Fibroblast of skin of scalp (primary cell): ENCODE measurements at regions not wholly inside any gene's neighbourhood (a gene's known extent, or its start where the extent isn't known, plus 50 kb on each side); places are given as distances from the start of the nearest gene placed in this dataset.

Source experiments
- DNase-seq: peaks from one replicate; pipeline ENCODE4 v3.0.0-alpha.2; 2013

DNA sequence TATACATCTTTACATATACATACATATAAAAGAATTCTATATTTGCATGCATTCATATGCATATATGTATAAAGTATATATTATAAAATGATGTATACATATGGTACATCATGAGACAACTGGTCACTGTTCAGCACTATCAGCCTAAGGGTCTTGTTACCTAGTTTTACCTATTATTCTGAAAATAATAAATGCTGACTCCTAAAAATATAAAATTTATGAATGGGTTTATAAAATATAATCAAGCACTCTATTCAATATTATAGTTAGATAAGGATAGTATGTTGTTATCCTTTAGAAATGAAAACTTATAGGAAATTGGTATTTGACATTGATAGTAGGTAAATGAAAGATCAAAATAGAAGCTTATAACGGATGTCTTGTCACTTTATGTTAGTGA lies 324.2 kb downstream of the GBA3 start:
- DNase-seq: no peak

DNA sequence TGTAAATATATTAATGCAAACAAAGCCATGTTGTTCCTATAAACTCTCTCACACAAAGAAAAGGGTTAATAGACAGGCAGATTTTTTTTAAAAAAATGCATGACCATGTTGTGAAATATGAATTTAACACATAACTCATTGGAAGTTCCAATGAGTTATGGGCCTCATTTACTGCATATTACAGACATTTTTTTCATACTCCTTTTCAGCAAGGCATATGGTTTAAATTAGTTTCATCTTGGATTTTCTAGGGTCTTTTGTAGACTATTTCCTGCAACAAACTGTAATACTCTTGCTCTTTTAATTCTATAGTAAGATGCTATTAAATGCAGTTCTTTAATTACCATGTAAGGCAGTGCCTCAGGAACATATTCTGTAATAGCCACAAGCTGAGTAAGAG lies 323.1 kb downstream of the GBA3 start:
- peak; percentile 88 for DNase-seq

DNA sequence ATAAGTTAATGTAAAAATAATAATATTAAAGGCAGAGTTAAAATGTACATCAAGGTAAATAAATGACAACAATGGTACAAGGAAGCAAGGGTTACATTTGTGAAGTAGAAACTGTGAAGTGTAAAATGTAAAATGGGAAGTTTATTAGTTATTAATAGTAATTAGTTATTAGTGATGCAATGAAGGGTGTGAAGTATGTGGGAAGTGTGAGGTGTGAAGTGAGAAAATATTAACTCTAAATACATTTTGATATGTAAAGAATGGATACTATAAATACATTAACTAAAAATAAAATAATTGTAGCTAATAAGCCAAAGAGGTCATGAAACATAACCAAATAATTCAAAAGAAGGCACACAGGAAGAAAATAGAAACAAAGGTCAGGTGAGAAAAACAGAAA lies 316.4 kb downstream of the GBA3 start:
- no peak for DNase-seq

DNA sequence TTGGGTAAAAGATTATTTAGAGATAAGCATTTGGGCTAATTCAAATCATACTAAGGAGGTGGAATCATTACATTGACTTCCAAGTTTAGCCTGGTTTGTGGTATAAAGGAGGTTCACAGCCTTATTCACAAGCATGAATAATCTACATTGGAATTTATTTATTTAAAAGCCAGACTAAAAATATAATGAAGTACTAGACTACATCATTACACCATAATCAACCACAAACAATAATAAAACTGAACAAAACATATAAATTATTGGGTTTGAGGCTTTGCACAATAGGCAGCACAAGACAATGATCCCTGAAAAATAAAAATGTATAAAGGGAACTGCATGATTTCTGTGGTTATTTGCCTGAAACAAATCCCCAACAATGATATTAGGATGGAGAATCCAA lies 314.0 kb downstream of the GBA3 start:
- DNase-seq: peak; percentile 82

DNA sequence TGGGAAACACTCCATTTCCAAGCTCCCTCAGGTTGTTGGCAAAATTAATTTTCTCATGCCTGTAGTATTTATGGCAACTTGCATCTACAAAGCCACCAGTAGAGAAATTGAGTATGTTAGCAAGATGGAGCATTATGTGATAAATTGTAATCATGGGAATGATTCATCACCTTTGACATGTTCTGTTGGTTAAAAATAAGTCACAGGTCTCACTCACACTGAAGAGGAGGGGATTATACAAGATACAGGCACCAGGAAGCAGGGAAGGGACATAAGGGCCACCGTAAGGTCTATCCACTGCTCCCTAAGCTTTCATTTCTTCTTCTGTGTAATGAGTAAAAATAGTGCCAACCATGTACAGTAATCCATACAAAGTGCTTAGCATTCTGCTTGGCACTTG lies 313.0 kb downstream of the GBA3 start:
- no peak for DNase-seq

DNA sequence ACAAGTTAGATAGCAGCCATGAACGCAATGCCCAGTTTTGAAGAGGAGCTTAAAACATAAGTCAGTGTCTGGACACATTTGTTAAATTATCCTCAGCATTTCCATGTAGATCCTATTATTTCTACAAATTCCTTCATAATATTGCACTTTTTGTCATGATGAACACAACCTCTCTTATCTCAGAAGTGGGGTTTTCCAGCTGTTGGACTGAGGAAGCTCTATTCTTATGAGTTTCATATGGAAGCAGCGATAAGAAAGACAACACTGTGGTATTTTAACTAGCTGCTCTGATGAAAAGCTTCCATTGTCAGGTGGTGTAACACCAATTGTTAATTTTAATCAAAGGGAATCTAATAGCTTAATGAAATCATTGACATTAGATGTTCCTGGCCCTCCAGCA lies 308.7 kb downstream of the GBA3 start:
- DNase-seq: no peak

DNA sequence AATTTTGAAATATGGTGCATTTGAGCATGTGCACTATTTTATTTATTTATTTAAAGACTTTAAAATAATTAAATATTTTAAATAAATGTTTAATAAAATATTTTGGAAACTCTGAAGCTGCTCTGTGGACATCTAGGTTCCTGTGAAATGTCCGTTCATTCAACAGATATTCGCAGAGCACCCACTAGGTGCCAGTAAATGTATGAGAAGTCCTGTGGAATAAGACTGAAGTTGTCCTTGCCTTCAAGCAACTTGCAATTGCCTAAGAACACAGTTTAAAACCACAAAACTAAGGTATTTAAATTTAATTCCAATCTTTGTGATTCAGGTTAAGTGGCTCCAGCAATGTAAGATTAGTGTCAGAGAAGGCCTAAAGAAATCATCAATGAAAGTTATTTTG lies 306.7 kb downstream of the GBA3 start:
- DNase-seq: peak; percentile 40

DNA sequence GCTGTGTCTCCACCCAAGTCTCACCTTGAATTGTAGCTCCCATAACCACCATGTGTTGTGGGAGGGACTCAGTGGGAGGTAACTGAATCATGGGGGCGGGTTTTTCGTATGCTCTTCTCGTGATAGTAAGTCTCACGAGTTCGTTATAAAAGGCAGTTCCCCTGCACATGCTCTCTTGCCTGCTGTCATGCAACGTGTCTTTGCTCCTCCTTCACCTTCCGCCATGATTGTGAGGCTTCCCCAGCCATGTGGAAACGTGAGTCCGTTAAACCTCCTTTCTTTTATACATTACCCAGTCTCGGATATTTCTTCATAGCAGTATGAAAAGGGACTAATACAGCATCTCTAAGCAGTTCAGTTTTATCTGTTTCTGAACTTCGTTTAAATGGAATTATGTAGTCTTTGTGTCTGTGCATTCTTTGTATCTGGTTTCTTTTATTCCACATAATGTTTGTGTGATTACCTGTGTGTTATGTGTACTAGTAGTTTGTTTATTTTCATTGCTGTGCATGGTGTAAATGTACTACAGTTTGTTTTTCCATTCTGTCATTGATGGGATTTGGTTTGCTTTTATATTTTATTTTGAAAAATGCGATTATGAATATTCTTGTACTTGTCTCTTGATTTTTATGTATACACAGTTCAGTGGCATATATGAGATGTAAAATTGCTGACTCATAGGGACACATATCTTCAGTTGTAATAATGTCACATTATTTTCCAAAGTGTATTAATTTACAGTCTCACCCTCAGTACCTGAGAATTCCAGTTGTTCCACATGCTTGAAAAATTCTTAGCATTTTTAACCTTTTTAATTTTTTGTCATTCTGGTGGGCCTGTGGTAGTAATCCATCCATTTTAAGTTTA lies 304.9 kb downstream of the GBA3 start:
- DNase-seq: no peak

DNA sequence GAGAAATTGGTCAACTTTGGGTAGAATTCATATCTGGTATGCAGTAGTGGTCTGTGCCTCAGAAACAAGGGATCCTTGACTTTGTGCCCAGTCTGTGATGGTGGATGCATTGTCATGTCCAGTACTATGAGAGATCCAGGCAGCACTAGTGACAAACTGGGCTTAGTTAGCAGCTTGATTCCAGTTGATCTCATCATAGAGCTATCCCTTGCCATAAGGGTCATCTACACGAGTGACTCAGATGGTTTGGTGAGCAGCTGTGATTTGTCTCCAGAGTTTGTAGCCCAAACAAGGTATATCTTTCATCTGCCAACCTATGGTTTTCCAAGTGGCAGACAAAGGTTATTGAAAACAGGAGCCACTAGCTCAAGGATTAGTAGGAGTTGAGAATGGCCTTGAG lies 298.8 kb downstream of the GBA3 start:
- no peak for DNase-seq

DNA sequence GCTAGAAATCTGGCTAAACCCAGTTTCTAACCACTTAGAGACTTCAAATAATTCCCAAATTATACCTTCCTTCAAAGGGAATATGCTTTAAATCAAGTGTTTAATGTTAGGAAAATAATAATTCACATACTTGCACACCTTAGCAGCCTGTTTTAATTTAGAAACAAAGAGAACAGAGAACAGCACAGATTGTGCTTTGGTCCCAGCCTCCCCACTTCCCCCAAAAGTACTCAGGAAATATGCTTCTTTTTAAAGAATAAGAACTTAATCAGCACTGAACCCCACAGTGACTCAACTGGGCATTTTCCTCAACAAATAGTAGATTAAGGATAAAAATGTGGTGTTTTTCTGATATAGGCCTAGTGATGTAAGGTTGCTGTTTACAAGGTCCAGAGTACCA lies 295.8 kb downstream of the GBA3 start:
- no peak for DNase-seq

DNA sequence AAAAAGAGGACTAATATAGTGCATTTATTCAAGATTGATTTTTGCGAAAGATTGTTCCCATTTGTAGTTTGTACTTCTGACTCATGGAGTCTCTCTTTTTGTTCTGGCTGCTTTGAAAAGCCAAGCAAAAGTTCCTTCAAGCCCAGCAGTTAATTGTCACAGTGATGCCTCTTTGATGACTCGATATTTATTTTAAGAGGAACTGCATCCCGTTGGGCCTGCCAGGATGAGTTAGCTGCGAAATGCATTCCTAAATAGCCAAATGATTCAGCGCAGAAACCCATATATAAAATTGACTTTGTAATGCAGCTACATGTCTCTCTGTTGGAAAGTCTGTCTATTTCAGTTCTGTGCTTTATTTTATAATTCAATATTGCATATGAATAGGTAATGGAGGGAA lies 295.1 kb downstream of the GBA3 start:
- peak; percentile 93 for DNase-seq

DNA sequence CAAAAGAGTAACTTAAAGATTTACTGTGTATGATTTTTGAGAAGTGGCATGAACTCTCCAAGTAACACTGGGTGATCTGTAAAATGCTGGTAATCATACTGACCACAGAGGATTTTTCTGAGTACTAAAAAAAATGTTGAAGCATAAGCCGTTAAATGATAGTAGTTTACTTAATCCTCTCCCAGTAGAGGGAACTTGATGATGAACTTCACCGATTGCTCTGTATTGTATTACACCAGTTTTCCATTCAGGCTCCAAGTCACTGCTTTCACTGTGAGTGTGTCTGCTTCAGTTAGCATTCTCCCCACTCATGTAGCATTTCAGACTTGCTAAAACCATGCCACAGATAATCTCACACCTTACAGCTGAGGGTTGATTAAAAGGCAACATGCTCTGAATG lies 294.1 kb downstream of the GBA3 start:
- no peak for DNase-seq

DNA sequence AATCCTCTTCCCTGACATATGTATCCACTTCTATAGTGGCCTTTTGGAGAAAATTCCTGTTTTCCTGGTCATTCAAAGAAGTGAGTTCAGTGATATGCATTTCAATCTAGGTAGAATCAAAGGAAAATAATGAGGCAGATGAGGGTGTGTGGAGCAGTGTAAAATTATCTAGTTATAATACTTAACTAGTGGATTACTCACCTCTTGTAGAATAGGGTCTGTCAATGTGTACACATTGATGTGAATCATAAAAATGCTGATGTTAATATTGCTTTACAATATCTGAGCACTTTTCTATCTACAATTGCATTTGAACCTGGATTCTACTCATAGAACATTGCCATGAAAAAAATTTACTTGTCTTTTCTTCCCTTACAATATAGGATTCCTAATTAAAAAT lies 293.5 kb downstream of the GBA3 start:
- DNase-seq: no peak

DNA sequence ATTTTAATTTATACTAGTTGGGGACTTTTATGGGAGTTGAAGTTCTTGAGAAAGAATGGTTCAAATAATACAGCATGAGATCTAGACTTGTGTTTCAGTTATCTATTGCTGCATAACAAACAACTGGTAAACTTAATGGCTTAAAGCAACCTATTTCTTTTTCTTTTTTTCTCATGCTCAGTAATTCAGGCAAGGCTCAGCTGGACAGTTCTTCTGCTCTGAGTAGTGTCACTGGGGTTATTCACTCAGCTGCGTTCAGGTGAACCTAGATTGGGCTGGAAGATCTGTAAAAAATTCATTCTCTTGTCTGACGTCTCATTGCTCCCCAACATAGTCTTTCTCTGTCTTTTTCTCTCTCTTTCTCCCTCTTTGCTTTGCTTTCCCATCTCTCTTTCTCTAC lies 291.7 kb downstream of the GBA3 start:
- DNase-seq: no peak

DNA sequence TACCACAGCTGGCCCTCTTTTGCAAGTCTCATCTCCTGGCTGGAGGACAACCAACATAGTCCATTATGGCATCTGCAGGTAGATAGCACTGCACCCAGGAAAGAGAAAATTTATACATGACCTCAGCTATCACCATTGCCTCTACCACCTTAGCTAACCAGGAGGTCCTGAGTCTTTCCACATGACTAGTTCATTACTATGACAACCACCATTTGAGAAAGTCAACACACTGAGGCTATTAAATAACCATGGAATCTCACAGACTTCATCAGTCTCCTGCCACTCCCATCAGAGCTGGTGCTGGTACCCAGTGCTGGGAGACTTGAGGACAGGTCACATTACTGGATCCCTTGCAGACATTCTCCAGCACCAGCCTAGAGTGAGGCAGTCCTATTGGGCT lies 285.9 kb downstream of the GBA3 start:
- no peak for DNase-seq

DNA sequence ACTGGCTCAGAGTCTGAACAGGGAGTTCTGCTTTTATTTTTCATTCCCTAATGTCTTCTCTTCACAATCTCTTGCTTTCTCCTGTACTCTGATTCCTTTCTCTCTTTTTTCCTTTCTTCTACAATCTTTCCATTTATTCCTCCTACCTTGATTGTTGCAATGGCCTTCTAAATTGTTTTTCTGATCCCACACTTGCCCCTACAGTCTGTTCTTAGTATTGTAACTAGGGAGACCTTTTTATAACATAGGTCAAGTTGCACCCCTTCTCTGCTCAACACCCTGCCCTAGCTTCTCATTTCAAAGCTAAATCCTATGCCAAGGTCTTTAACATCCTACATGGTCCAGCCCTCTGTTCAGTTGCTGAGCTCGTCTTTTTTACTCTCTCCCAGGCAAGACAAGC lies 277.9 kb downstream of the GBA3 start:
- no peak for DNase-seq

DNA sequence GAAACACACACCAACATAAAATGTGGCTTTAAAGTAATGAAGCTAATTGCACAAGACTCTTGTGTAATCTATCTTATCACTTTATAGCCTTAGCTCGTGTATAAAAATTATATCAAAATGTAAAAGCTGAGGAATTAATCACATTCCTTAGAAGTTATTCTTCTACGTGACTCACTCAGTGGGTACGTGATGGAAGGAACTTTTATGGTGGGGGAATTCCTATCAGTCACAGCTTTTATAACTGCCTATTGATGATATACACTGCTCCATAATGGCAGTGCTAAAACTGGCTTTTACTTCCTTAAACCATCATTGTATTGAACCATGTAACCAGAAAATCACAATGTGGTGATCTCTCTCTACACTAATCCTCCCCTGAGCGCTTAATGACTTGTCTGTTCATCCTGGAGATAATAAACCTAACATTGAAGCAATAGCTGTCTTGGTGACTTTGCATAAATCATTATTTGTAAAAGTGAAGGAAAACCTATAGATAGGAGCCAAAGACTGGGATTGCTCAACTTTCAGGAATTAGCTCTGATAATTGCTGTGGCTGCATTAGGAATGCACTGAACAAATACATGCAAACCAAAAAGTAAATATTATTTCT lies 276.7 kb downstream of the GBA3 start:
- DNase-seq: peak; percentile 78

DNA sequence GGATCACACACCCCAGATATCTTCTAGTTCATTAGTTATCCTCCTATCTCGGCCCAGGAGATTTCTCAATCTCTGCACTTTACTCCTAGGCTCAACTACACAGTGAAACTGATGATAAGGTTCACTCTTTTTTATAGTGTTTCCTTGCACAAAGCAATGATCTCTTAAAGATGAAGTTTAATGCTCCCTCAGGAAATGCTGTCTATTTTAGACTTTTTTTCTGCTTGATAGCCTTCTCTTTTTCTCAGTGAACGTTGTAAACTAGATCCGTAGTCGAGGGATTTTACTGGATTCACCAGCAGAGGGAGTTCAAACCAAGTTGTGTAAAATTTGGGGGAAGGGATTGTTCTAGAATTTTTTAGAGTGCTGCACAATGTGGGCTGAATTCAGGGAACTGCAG lies 269.6 kb downstream of the GBA3 start:
- DNase-seq: peak; percentile 73

DNA sequence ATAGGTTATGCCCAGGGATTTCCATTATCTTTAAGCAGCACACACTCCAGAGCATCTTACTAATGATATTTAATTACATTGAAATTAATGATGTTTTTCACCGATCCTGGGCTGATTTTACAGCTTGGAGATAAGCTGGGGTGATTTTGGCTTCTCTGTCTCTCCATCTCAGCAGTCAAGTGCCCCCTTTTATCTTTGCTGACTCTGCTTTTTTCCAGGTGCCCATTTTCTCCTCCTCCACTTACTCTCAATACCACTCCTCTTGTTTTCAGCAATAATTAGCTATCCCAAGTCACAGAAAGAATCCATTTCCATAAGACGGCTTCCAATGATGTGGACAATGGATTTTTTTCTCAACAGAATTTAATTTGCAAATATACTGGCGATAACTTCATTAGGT lies 266.7 kb downstream of the GBA3 start:
- no peak for DNase-seq

DNA sequence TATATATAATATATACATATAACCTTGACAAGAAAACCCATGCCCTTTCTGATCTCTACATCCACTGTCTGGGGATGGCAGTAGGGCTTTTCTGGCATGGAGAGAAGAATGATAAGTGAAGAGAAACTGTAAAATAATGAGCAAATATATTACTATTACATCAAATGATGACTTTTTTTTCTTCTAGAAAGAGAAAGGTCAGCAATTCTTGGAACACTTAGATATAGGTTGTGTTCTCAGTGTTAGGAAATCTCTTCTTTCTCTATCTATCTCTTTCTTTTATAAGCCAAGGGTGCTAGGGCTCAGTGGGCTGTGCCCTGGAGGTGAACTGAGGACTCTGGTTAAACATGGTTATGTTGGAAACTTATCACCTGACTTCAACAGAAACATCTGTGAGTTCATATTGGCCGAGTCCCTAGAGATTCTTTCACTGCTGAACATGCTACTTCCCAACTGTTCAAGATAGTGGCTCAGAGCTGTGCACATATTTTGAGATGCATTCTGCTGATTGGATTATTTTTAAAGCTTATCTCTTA lies 265.1 kb downstream of the GBA3 start:
- DNase-seq: no peak

DNA sequence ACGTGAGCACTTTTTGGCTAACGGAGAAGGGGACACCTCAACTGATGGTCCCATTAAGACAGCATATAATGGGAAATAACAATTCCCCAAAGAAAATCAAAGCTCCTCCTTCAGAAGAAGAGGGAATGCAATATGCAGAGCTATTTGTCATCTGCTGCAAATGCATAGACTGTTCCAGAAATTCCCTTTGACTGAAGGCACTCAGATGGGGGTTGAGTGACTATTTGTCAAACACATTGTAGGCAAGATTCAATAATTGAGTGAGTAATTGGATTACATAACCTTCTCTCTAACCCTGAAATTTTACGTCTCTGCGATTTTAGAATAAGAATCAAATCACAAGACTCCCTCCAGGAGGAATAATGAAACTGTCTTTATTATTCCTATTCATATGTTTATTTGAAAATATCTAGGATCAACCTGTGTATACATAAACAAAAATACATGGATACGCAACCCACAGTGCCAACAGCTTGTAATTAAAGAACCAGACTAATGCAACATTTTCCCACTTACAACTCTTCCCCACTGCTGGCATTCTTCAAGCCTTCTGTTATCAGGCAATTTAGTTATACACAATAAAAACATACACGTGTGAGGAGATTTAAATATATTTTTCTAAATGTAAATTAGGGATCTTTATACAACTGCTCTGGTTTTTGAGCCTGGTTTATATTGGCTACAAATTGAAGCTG lies 256.6 kb downstream of the GBA3 start:
- no peak for DNase-seq

DNA sequence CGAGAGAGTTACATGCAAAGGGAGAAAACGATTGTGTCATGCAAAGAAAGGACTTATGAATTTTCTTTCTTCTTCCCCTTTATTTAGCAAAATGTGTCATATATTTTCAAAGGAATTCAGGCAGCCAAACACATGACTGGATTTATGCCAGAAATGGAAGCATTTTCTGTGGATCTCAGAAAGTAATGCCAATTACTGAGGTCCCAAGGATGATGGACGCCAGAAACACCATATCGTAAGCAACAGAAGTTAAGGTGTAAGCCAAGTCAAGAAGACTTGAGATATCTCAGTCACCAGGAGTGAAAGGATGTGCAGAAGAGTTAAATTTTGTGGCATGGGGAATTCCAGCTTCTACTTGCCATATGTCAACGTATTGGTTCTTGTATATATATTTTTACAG lies 255.1 kb downstream of the GBA3 start:
- no peak for DNase-seq

DNA sequence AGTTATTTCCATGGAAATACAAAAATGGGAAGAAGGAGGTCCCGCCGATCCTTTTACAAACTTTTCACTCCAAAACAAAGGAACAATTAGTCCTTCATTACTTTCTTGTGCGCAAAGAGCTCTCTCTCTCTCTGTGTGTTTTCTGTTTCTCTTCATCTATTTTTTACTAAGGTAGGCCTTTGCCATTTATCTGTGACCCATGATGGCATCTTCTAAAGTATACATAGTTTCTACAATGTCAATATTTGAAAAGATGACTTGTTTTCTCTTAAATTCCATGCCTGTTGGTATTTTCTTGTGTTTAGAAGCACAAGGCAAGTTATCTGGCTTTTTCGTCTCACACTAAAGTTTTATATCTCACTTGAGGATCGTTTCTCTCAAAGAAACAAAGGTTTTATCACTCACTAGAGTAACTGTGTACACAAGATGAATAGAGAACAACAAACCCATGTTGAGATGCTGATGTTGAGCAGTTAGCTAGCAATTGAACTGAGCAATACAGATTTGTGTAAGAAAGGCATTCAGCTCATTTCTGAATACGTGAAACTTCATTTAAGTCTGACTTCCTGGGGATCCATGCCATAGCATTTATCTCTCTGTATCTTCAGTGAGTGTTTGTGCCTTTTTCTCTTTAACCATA lies 250.3 kb downstream of the GBA3 start:
- DNase-seq: no peak
